ENCODE measurements at regions not wholly inside any gene's neighbourhood (a gene's known extent, or its start where the extent isn't known, plus 50 kb on each side); places are given as distances from the start of the nearest gene placed in this dataset.

DNA sequence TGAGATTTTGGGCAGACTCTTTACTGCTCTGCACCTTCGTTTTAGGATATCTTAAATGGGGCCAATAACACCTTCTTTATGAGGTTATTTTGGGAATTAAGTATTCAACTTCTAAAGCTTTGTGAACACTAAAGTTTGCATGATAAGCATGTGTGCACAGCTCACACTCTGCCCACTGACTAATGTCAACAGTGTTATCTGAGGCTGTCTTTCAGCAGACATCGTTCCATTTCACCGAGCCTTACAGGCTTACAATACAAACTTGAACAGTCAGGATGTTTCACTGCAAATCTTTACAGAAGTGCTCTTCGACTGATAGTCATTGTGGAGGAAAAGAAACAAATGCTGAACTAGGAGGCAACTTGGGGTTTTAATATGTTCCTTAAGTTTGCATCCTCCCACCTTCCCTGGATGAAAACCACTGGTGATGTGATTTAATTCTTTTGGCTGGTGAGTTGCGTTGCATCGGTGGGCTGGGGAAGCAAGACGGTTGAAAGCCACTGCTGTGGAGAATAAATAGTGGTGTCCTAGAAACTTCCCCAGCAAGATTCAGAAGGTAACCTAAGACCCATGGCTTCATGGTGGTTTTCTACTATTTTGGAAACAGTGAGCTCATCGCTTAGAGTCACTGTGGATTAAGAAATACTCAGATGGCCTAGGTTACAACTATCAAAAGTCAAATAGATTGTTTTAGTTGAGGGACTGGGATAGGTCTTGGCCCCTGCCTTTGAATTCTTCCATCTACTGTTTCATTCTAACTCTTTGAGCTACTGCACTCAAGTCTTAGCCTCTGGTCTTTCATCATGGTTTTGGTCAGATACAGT, 167.2 kb upstream of the MAP3K7 start:
- no peak for TF ChIP-seq TAF7 (optimal IDR thresholded peaks at IDR 0.05; ENCODE audit: borderline replicate concordance, low read depth, low read length)
- Histone ChIP-seq H3K36me3 (ENCODE audit: control insufficient read depth in 2 of 4, insufficient read depth in 4 of 4, low read length in 3 of 4) (no peaks in the 10 kb centered on the region), H3K4me1 (replicated peaks in 1 of 4; ENCODE audit: control insufficient read depth in 3 of 4, insufficient read depth in 4 of 4, low read length in 3 of 4) (no peaks in the 10 kb centered on the region; a peak in 2 of 7 replicates), H3K27me3 (replicated peaks in 1 of 4; ENCODE audit: control insufficient read depth in 3 of 4, extremely low read depth in 1 of 4, insufficient read depth in 3 of 4, low read length in 3 of 4) (no peaks in the 10 kb centered on the region), H2BK15ac (ENCODE audit: low read length) (no peak overlapping the region), H3K79me1 (ENCODE audit: low read depth, low read length) (no peaks in the 10 kb centered on the region), H4K91ac (replicated peaks; ENCODE audit: insufficient read length, low read length) (no peak overlapping the region), H3K4me2 (ENCODE audit: insufficient read depth in 1 of 2, low read depth in 2 of 2, low read length in 2 of 2) (no peak overlapping the region), H4K5ac (ENCODE audit: insufficient read length, low read depth, low read length) (no peak overlapping the region), H3K9me3 (ENCODE audit: insufficient read depth in 2 of 2, low read depth in 1 of 2, low read length in 1 of 2) (no peaks in the 10 kb centered on the region), H3K14ac (ENCODE audit: insufficient read length) (no peak overlapping the region), H3K27ac (ENCODE audit: low read depth, low read length) (no peak overlapping the region), H2BK12ac (ENCODE audit: low read depth, low read length) (no peak overlapping the region), H3K18ac (ENCODE audit: extremely low read depth, low read length) (no peak overlapping the region), H3K9ac (replicated peaks in 1 of 4; ENCODE audit: extremely low read depth in 1 of 4, low read depth in 3 of 4, low read length in 3 of 4) (no peak overlapping the region), H4K8ac (ENCODE audit: extremely low read depth, insufficient read depth, low read length) (no peak overlapping the region), H2BK120ac (replicated peaks; ENCODE audit: low read depth, low read length) (no peak overlapping the region), H2AK5ac (ENCODE audit: low read depth, low read length) (no peak overlapping the region), H2AFZ (ENCODE audit: low read length) (no peak overlapping the region), H2BK5ac (ENCODE audit: low read depth, low read length) (no peak overlapping the region), H3K56ac (replicated peaks; ENCODE audit: insufficient read length, low read depth, low read length) (no peak overlapping the region), H3K23ac (ENCODE audit: insufficient read length) (no peak overlapping the region), H2BK20ac (ENCODE audit: low read length) (no peak overlapping the region), H3K23me2 (ENCODE audit: low read depth, low read length) (no peaks in the 10 kb centered on the region), H4K20me1 (replicated peaks in 1 of 2; ENCODE audit: control insufficient read depth in 1 of 2, insufficient read depth in 2 of 2, low read length in 2 of 2) (no peaks in the 10 kb centered on the region), H3K79me2 (ENCODE audit: control insufficient read depth in 1 of 2, insufficient read depth in 2 of 2, low read length in 2 of 2) (no peaks in the 10 kb centered on the region), H3K4ac (replicated peaks; ENCODE audit: insufficient read length, low read depth, low read length) (no peak overlapping the region), H3K4me3 (ENCODE audit: extremely low read depth in 1 of 4, insufficient read depth in 2 of 4, low read depth in 3 of 4, low read length in 4 of 4) (no peak overlapping the region)
- no peak for DNase-seq (ENCODE audit: low read depth in 1 of 2, low spot score in 2 of 2)
- no peak for FAIRE-seq
- ChIA-PET POLR2A (ENCODE audit: partially characterized antibody) (no interaction called here), CTCF (ENCODE audit: partially characterized antibody) (interaction anchor here (0.7 to 1.4 kb wide), 2 partner anchors 14 to 119 kb away, joined by 3 to 6 read pairs; no protein-coding TSS in a partner anchor)
- 91% methylated on average over 8 of the region's 8 CpGs; no CpG with 5 or more reads in 1 of the 2 experiments for WGBS, 2 experiments (ENCODE audit: extremely low coverage in 1 of 2, insufficient coverage in 1 of 2, insufficient read length in 1 of 2, insufficient replicate concordance in 2 of 2, low coverage in 1 of 2, low lambda C conversion rate in 2 of 2, missing lambda C conversion rate in 1 of 2)

Measured in H1 (cell line).